A549 (cell line): ENCODE measurements at regions not wholly inside any gene's neighbourhood (a gene's known extent, or its start where the extent isn't known, plus 50 kb on each side); places are given as distances from the start of the nearest gene placed in this dataset.

Experiments
- ATAC-seq, 2 experiments: fragments of 200-7000 bp in 1 of 2; fragments of >200 bp in 1 of 2; cut with Nextera tagmentation in 1 of 2; cut with Tn5 transposase in 1 of 2; 3 replicates each; pipeline versions ENCODE4 v1.8.0 to v1.9.1; 2018 to 2020; ENCODE audit warnings: mild to moderate bottlenecking in 1 of 2, moderate library complexity in 1 of 2
- CTCF ChIA-PET: fragments of 300-600 bp; sonication (Branson Sonifier 250); formaldehyde crosslinking; extraction: SDS; loops from one replicate; lab custom pipeline; 2021; ENCODE audit warnings: antibody characterized with exemption, inconsistent platforms; lab: Yijun Ruan, JAX
- POLR2A ChIA-PET: fragments of 350-600 bp; formaldehyde crosslinking; extraction: SDS; loops from one replicate; lab custom pipeline; 2021; ENCODE audit warnings: antibody characterized with exemption, inconsistent platforms; lab: Yijun Ruan, JAX
- DNase-seq, 2 experiments: peaks; one replicate each; pipeline versions ENCODE4 v3.0.0 to v3.0.0-alpha.2; 2011 to 2016; ENCODE audit warnings: low read depth in 1 of 2, low spot score in 1 of 2
- FAIRE-seq: peaks from 2 replicates; lab custom pipeline; 2011; peaks lifted over from hg19 to GRCh38; lab: Jason Lieb, UNC
- H3K27ac ChIP-seq, 2 experiments: fragments of >200 bp; sonication (Bioruptor Twin); formaldehyde crosslinking; 3 replicates each; pipeline ENCODE4 v1.5.1; 2016 to 2017
- H3K4me1 ChIP-seq: fragments of >200 bp; sonication (Bioruptor Twin); formaldehyde crosslinking; 3 replicates; pipeline ENCODE4 v1.6.1; 2016
- H3K4me2 ChIP-seq: fragments of >200 bp; sonication (Bioruptor Twin); formaldehyde crosslinking; 3 replicates; pipeline ENCODE4 v1.6.1; 2016
- H3K4me3 ChIP-seq: fragments of >200 bp; sonication (Bioruptor Twin); formaldehyde crosslinking; 3 replicates; pipeline ENCODE4 v1.5.1; 2016
- H3K9me3 ChIP-seq: fragments of >200 bp; sonication (Bioruptor Twin); formaldehyde crosslinking; 3 replicates; pipeline ENCODE4 v1.6.1; 2016
- EHF ChIP-seq: fragments of 250-450 bp; sonication (Bioruptor Pico); IDR thresholded peaks from 2 replicates; pipeline ENCODE4 v1.5.0; 2020; ENCODE audit warnings: mild to moderate bottlenecking
- FOXS1 ChIP-seq: fragments of 250-450 bp; sonication (Bioruptor Pico); IDR thresholded peaks from 2 replicates; pipeline ENCODE4 v1.5.0; 2020; ENCODE audit warnings: mild to moderate bottlenecking, moderate library complexity
- HEYL ChIP-seq: fragments of 250-450 bp; sonication (Bioruptor Pico); IDR thresholded peaks from 2 replicates; pipeline ENCODE4 v1.8.0; 2021; ENCODE audit warnings: mild to moderate bottlenecking, moderate library complexity
- MAFK ChIP-seq: fragments of 450-650 bp; IDR thresholded peaks from 2 replicates; pipeline ENCODE4 v1.6.1; 2014; ENCODE audit not compliant: partially characterized antibody
- MAZ ChIP-seq: fragments of 150-350 bp; IDR thresholded peaks from 2 replicates; pipeline ENCODE4 v1.6.1; 2014; ENCODE audit warnings: antibody characterized with exemption, low read depth, low read length, borderline replicate concordance
- NR3C1 ChIP-seq: fragments of >200 bp; sonication (Bioruptor Twin); formaldehyde crosslinking; IDR thresholded peaks from 3 replicates; pipeline ENCODE4 v1.6.1; 2017
- RCOR1 ChIP-seq: fragments of 150-350 bp; IDR thresholded peaks from 2 replicates; pipeline ENCODE4 v1.6.1; 2014; ENCODE audit warnings: antibody characterized with exemption, low read length, low read depth
- SREBF2 ChIP-seq: fragments of 450-650 bp; IDR thresholded peaks from 2 replicates; pipeline ENCODE4 v1.6.1; 2014; ENCODE audit warnings: mild to moderate bottlenecking, moderate library complexity
- TFCP2L1 ChIP-seq: fragments of 250-450 bp; sonication (Bioruptor Pico); IDR thresholded peaks from 2 replicates; pipeline ENCODE4 v1.5.0; 2021; ENCODE audit warnings: mild to moderate bottlenecking
- ZNF302 ChIP-seq: fragments of 250-450 bp; sonication (Bioruptor Pico); IDR thresholded peaks from 2 replicates; pipeline ENCODE4 v1.9.0; 2021; ENCODE audit warnings: inconsistent platforms, mild to moderate bottlenecking, moderate library complexity
- ZSCAN20 ChIP-seq: fragments of 250-450 bp; sonication (Bioruptor Pico); IDR thresholded peaks from 2 replicates; pipeline ENCODE4 v1.8.0; 2022; ENCODE audit warnings: mild to moderate bottlenecking, moderate library complexity
- WGBS: methylation state at CpG from one replicate; pipeline ENCODE4 v1.1.6; 2017; ENCODE audit errors: missing lambda C conversion rate; 5-methylcytosine and 5-hydroxymethylcytosine counted together
- TF ChIP-seq, protein P1 (sequence below): fragments of 200-600 bp; sonication (generic); IDR thresholded peaks from 2 replicates; pipeline ENCODE4 v1.6.1; 2016; ENCODE audit warnings: antibody characterized with exemption, mild to moderate bottlenecking, moderate library complexity
- TF ChIP-seq, protein P2 (sequence below): fragments of 450-650 bp; IDR thresholded peaks from 2 replicates; pipeline ENCODE4 v1.6.1; 2014; ENCODE audit warnings: antibody characterized with exemption
- TF ChIP-seq, protein P3 (sequence below): fragments of 150-350 bp; IDR thresholded peaks from 2 replicates; pipeline ENCODE4 v1.6.1; 2014; ENCODE audit warnings: low read depth, mild to moderate bottlenecking, low read length
- TF ChIP-seq, protein P4 (sequence below): fragments of >200 bp; sonication (Bioruptor Twin); formaldehyde crosslinking; IDR thresholded peaks from 2 replicates; pipeline ENCODE4 v1.6.1; 2016
- TF ChIP-seq, protein P5 (sequence below): fragments of >200 bp; sonication (Bioruptor Twin); formaldehyde crosslinking; IDR thresholded peaks from 3 replicates; pipeline ENCODE4 v1.6.1; 2016

DNA sequence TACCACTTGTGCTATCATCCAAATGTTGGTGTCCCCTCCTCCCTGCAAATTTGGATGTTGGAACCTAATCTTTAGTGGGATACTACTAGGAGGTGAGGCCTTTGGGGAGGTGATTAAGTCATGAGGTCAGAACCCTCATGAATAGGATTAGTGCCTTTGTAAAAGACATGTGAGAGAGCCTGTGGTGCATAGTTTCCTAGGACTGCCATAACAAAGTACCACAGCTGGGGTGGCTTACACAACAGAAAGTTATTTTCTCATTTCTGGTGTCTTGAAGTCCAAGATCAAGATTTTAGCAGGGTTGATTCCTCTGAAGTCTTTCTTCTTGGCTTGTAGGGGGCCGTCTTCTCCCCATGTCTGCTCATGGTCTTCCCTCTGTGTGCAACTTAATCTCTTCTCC lies 562.6 kb upstream of the ARGLU1 start (continued):
- TF ChIP-seq, protein P1, sequence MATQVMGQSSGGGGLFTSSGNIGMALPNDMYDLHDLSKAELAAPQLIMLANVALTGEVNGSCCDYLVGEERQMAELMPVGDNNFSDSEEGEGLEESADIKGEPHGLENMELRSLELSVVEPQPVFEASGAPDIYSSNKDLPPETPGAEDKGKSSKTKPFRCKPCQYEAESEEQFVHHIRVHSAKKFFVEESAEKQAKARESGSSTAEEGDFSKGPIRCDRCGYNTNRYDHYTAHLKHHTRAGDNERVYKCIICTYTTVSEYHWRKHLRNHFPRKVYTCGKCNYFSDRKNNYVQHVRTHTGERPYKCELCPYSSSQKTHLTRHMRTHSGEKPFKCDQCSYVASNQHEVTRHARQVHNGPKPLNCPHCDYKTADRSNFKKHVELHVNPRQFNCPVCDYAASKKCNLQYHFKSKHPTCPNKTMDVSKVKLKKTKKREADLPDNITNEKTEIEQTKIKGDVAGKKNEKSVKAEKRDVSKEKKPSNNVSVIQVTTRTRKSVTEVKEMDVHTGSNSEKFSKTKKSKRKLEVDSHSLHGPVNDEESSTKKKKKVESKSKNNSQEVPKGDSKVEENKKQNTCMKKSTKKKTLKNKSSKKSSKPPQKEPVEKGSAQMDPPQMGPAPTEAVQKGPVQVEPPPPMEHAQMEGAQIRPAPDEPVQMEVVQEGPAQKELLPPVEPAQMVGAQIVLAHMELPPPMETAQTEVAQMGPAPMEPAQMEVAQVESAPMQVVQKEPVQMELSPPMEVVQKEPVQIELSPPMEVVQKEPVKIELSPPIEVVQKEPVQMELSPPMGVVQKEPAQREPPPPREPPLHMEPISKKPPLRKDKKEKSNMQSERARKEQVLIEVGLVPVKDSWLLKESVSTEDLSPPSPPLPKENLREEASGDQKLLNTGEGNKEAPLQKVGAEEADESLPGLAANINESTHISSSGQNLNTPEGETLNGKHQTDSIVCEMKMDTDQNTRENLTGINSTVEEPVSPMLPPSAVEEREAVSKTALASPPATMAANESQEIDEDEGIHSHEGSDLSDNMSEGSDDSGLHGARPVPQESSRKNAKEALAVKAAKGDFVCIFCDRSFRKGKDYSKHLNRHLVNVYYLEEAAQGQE = no peak
- TF ChIP-seq SREBF2 (no peak), ZSCAN20 (CRISPR knock-in tag) (no peak), MAZ (no peak), NR3C1 (no peak), HEYL (CRISPR knock-in tag) (no peak), EHF (CRISPR knock-in tag) (no peak), TFCP2L1 (CRISPR knock-in tag) (no peak), FOXS1 (CRISPR knock-in tag) (no peak)
- TF ChIP-seq, protein P2, sequence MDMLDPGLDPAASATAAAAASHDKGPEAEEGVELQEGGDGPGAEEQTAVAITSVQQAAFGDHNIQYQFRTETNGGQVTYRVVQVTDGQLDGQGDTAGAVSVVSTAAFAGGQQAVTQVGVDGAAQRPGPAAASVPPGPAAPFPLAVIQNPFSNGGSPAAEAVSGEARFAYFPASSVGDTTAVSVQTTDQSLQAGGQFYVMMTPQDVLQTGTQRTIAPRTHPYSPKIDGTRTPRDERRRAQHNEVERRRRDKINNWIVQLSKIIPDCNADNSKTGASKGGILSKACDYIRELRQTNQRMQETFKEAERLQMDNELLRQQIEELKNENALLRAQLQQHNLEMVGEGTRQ = no peak
- TF ChIP-seq, all 56 proteins: peak for 0

DNA sequence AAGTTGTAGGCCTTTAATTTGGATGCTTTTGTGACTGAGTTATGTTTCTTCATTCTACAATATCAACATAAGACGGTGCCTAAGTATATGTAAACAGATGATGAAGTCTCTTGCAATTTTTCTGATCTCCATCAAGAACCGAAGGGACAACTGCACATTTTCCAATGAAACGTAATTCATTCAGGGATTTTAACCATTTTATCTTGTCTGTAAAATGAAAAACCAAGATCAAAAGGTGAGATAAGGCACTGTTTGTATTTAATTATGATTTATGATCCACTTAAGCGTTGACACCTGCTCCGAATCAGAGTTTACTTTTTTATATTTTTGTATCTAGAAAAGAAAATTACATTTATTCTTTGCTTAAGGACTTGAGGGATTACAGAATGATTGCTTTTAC lies 556.8 kb upstream of the ARGLU1 start:
- Histone ChIP-seq H3K4me3 (no peak overlapping the region), H3K9me3 (no peaks in the 10 kb centered on the region), H3K27ac (no peak overlapping the region), H3K4me1 (no peaks in the 10 kb centered on the region), H3K4me2 (no peak overlapping the region)
- no peak for FAIRE-seq
- TF ChIP-seq SREBF2 (no peak), MAFK (no peak), RCOR1 (no peak), ZSCAN20 (CRISPR knock-in tag) (no peak), ZNF302 (CRISPR knock-in tag) (no peak)
- TF ChIP-seq, protein P3, sequence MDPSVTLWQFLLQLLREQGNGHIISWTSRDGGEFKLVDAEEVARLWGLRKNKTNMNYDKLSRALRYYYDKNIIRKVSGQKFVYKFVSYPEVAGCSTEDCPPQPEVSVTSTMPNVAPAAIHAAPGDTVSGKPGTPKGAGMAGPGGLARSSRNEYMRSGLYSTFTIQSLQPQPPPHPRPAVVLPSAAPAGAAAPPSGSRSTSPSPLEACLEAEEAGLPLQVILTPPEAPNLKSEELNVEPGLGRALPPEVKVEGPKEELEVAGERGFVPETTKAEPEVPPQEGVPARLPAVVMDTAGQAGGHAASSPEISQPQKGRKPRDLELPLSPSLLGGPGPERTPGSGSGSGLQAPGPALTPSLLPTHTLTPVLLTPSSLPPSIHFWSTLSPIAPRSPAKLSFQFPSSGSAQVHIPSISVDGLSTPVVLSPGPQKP = no peak
- TF ChIP-seq, protein P4, sequence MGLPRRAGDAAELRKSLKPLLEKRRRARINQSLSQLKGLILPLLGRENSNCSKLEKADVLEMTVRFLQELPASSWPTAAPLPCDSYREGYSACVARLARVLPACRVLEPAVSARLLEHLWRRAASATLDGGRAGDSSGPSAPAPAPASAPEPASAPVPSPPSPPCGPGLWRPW = no peak
- TF ChIP-seq, protein P5, sequence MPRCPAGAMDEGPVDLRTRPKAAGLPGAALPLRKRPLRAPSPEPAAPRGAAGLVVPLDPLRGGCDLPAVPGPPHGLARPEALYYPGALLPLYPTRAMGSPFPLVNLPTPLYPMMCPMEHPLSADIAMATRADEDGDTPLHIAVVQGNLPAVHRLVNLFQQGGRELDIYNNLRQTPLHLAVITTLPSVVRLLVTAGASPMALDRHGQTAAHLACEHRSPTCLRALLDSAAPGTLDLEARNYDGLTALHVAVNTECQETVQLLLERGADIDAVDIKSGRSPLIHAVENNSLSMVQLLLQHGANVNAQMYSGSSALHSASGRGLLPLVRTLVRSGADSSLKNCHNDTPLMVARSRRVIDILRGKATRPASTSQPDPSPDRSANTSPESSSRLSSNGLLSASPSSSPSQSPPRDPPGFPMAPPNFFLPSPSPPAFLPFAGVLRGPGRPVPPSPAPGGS = no peak
- TF ChIP-seq, protein P1 = no peak
- WGBS = 1% methylated on average over 5 of the region's 5 CpGs
- ATAC-seq = no peak
- CTCF ChIA-PET = no interaction called here
- no peak for DNase-seq
- POLR2A ChIA-PET = no interaction called here
